HEK293T (cell line): ENCODE measurements at regions not wholly inside any gene's neighbourhood (a gene's known extent, or its start where the extent isn't known, plus 50 kb on each side); places are given as distances from the start of the nearest gene placed in this dataset.

ENCODE experiments used
- ARNT ChIP-seq: fragments of 450-650 bp; IDR thresholded peaks from 2 replicates; pipeline ENCODE4 v1.6.1; 2017; ENCODE audit warnings: mild to moderate bottlenecking
- BHLHE40 ChIP-seq: fragments of 450-650 bp; IDR thresholded peaks from 2 replicates; pipeline ENCODE4 v1.6.1; 2016; ENCODE audit warnings: mild to moderate bottlenecking, moderate library complexity, borderline replicate concordance
- CTBP1 ChIP-seq: fragments of 450-650 bp; IDR thresholded peaks from 2 replicates; pipeline ENCODE4 v1.6.1; 2016; ENCODE audit warnings: borderline replicate concordance
- FOXA1 ChIP-seq: fragments of 450-650 bp; IDR thresholded peaks from 2 replicates; pipeline ENCODE4 v1.6.1; 2016; ENCODE audit warnings: mild to moderate bottlenecking
- HDGF ChIP-seq: fragments of 450-650 bp; IDR thresholded peaks from 2 replicates; pipeline ENCODE4 v1.6.1; 2017; ENCODE audit warnings: antibody characterized with exemption, borderline replicate concordance
- L3MBTL2 ChIP-seq: fragments of 450-650 bp; conservative IDR thresholded peaks from 2 replicates; pipeline ENCODE4 v1.6.1; 2016; ENCODE audit warnings: mild to moderate bottlenecking
- LEF1 ChIP-seq: fragments of 450-650 bp; IDR thresholded peaks from 2 replicates; pipeline ENCODE4 v1.6.1; 2017; ENCODE audit warnings: mild to moderate bottlenecking, borderline replicate concordance
- SP1 ChIP-seq: fragments of 450-650 bp; IDR thresholded peaks from 2 replicates; pipeline ENCODE4 v1.6.1; 2017
- SUZ12 ChIP-seq: fragments of 450-650 bp; IDR thresholded peaks from 2 replicates; pipeline ENCODE4 v1.6.1; 2016; ENCODE audit warnings: mild to moderate bottlenecking
- TARDBP ChIP-seq: fragments of 450-650 bp; IDR thresholded peaks from 2 replicates; pipeline ENCODE4 v1.6.1; 2016
- ZNF384 ChIP-seq: fragments of 450-650 bp; IDR thresholded peaks from 2 replicates; pipeline ENCODE4 v1.6.1; 2016

- no peak for TF ChIP-seq SP1
- TF ChIP-seq HDGF: no peak
- no peak for TF ChIP-seq BHLHE40
- TF ChIP-seq TARDBP: no peak
- TF ChIP-seq ARNT: no peak
- TF ChIP-seq LEF1: no peak
- no peak for TF ChIP-seq FOXA1
- TF ChIP-seq CTBP1: no peak
- TF ChIP-seq ZNF384: no peak
- TF ChIP-seq SUZ12: no peak
- TF ChIP-seq L3MBTL2: no peak
These were observed 222.1 kb downstream of the LPIN1 start for GRCh38 chr2:11968521-11968920.
